PC-3 (cell line): ENCODE measurements at regions not wholly inside any gene's neighbourhood (a gene's known extent, or its start where the extent isn't known, plus 50 kb on each side); places are given as distances from the start of the nearest gene placed in this dataset.
A peak's percentile ranks its signal among the peaks of the same experiment; 100 is the strongest.

Source experiments
- ATAC-seq: fragments of 200-7000 bp; cut with Tn5 transposase; 2 replicates; pipeline ENCODE4 v1.9.1; 2020; ENCODE audit warnings: mild to moderate bottlenecking, moderate library complexity
- BruUV-seq: library from RNA; stranded (reverse); fragments of 400-500 nt; replicated peaks from 2 replicates; lab custom pipeline; 2021; lab: Mats Ljungman, UMichigan
- CTCF ChIA-PET: fragments of 300-600 bp; sonication (Branson Sonifier 250); formaldehyde crosslinking; loops from one replicate; lab custom pipeline; 2022; ENCODE audit warnings: antibody characterized with exemption; lab: Charles Lee
- POLR2A ChIA-PET: fragments of 300-600 bp; sonication (Branson Sonifier 250); formaldehyde crosslinking; loops from one replicate; lab custom pipeline; 2022; ENCODE audit warnings: antibody characterized with exemption; ENCODE audit not compliant: unreplicated experiment; lab: Charles Lee
- DNase-seq: peaks from one replicate; pipeline ENCODE4 v3.0.0-alpha.2; 2015
- H2AFZ ChIP-seq: fragments of 300-600 bp; sonication (generic); 2 replicates; pipeline ENCODE4 v1.6.0; 2016; ENCODE audit warnings: antibody characterized with exemption, low read length
- H3F3A ChIP-seq: fragments of 300-600 bp; sonication (generic); one replicate; pipeline ENCODE4 v1.6.0; 2017; ENCODE audit warnings: antibody characterized with exemption, low read length, control low read depth, mild to moderate bottlenecking; ENCODE audit not compliant: unreplicated experiment
- H3K27ac ChIP-seq: fragments of 300-600 bp; sonication (generic); 2 replicates; pipeline ENCODE4 v1.5.1; 2016; ENCODE audit warnings: mild to moderate bottlenecking, low read length
- H3K27me3 ChIP-seq: fragments of 300-600 bp; sonication (generic); 2 replicates; pipeline ENCODE4 v1.6.1; 2016; ENCODE audit warnings: low read length, mixed read lengths
- H3K36me3 ChIP-seq: fragments of 300-600 bp; sonication (generic); 2 replicates; pipeline ENCODE4 v1.6.1; 2016; ENCODE audit warnings: low read depth, mixed run types, low read length, mixed read lengths
- H3K4me1 ChIP-seq: fragments of 300-600 bp; sonication (generic); 2 replicates; pipeline ENCODE4 v1.5.1; 2016; ENCODE audit warnings: low read length; ENCODE audit not compliant: insufficient read depth
- H3K4me2 ChIP-seq: fragments of 300-600 bp; sonication (generic); 2 replicates; pipeline ENCODE4 v1.6.0; 2016; ENCODE audit warnings: low read length
- H3K4me3 ChIP-seq: fragments of 300-600 bp; sonication (generic); 2 replicates; pipeline ENCODE4 v1.5.1; 2016; ENCODE audit warnings: mild to moderate bottlenecking, low read length, mixed read lengths
- H3K79me2 ChIP-seq: fragments of 300-600 bp; sonication (generic); 2 replicates; pipeline ENCODE4 v1.6.1; 2017; ENCODE audit warnings: low read length, mixed read lengths
- H3K9ac ChIP-seq: fragments of 300-600 bp; sonication (generic); 2 replicates; pipeline ENCODE4 v1.6.0; 2016; ENCODE audit warnings: mild to moderate bottlenecking, low read length
- H3K9me2 ChIP-seq: fragments of 300-600 bp; sonication (generic); replicated peaks from 2 replicates; pipeline ENCODE4 v1.6.1; 2016; ENCODE audit warnings: mixed run types, low read length, mixed read lengths
- H3K9me3 ChIP-seq: fragments of 300-600 bp; sonication (generic); 2 replicates; pipeline ENCODE4 v1.6.1; 2016; ENCODE audit warnings: low read length, mixed read lengths
- H4K20me1 ChIP-seq: fragments of 300-600 bp; sonication (generic); 2 replicates; pipeline ENCODE4 v1.6.1; 2016; ENCODE audit warnings: low read length, mixed read lengths
- EZH2 ChIP-seq: fragments of 300-600 bp; sonication (generic); IDR thresholded peaks from one replicate; pipeline ENCODE4 v1.6.1; 2017; ENCODE audit warnings: antibody characterized with exemption, mild to moderate bottlenecking, low read length; ENCODE audit not compliant: unreplicated experiment
- EZH2phosphoT487 ChIP-seq: fragments of 300-600 bp; sonication (generic); IDR thresholded peaks from 2 replicates; pipeline ENCODE4 v1.6.1; 2018; ENCODE audit warnings: mild to moderate bottlenecking, antibody characterized with exemption, low read length, borderline replicate concordance
- intact Hi-C: fragments of 100-400 bp; cut with micrococcal nuclease; formaldehyde crosslinking; loops from 2 replicates; pipeline ENCODE4 v1.9.0; 2023
- TF ChIP-seq, protein P1 (sequence below): fragments of 300-600 bp; sonication (generic); conservative IDR thresholded peaks from 2 replicates; pipeline ENCODE4 v1.5.1; 2017; ENCODE audit warnings: antibody characterized with exemption, low read depth, mild to moderate bottlenecking, low read length

DNA sequence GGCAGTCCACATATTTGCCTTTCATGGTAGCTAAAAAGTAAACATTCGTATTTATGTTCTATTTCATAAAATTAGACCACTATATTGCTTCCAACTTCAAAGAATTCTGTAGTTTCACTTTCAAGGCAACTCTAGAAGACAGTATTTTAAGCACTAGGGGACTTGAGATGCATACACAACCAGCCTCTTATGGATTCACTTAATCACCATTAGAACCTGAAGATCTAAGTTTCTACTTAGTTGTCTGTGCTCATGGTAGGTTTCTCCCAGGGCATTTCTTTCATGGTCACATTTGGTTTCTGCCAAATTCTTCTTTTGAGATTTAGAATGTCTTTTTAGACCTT lies 209.9 kb upstream of the HCCS start:
- TF ChIP-seq EZH2phosphoT487: no peak
- no peak for TF ChIP-seq EZH2
- TF ChIP-seq, protein P1, sequence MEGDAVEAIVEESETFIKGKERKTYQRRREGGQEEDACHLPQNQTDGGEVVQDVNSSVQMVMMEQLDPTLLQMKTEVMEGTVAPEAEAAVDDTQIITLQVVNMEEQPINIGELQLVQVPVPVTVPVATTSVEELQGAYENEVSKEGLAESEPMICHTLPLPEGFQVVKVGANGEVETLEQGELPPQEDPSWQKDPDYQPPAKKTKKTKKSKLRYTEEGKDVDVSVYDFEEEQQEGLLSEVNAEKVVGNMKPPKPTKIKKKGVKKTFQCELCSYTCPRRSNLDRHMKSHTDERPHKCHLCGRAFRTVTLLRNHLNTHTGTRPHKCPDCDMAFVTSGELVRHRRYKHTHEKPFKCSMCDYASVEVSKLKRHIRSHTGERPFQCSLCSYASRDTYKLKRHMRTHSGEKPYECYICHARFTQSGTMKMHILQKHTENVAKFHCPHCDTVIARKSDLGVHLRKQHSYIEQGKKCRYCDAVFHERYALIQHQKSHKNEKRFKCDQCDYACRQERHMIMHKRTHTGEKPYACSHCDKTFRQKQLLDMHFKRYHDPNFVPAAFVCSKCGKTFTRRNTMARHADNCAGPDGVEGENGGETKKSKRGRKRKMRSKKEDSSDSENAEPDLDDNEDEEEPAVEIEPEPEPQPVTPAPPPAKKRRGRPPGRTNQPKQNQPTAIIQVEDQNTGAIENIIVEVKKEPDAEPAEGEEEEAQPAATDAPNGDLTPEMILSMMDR: no peak

DNA sequence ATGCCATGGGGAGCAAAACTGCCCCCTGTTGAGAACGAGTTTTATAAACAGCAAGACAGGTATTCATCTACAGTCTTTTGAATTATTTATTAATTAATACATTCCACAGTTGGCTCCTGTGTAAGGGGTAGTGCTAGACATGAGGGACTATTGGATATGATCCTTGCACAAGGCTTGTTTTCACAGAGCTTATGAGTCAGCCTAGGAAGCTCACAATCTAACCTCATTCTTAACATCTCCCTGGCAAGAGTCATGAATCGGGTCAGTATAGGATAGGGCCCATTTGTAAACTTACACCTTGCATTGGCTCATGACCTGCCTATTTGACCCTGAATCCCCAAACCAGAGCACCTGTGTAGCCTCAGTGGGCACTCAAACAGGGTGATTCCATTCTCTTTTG lies 209.1 kb upstream of the HCCS start:
- Histone ChIP-seq H3K27ac (no peak overlapping the region), H2AFZ (no peak overlapping the region), H3K4me2 (peak overlapping the region; percentile 55; the same call in 1 of the 2 replicates), H4K20me1 (no peaks in the 10 kb centered on the region), H3K9ac (no peak overlapping the region), H3K4me1 (peaks cover 42% of the 10 kb centered on the region), H3K4me3 (no peak overlapping the region), H3K9me2 (no peaks in the 10 kb centered on the region), H3K27me3 (no peaks in the 10 kb centered on the region), H3K9me3 (0 out of 2 replicates have a peak, but pooled peaks cover 4% of the 10 kb centered on the region), H3F3A (no peaks in the 10 kb centered on the region), H3K79me2 (no peaks in the 10 kb centered on the region), H3K36me3 (no peaks in the 10 kb centered on the region)
- ChIA-PET CTCF (no interaction called here), POLR2A (no interaction called here)
- intact Hi-C loops: loop anchor here (10.0 kb wide), 1 partner anchor 203 kb away; no protein-coding TSS in a partner anchor
- ATAC-seq (peak; percentile 55), DNase-seq (peak; percentile 60)
- BruUV-seq: no TSS peak
- TF ChIP-seq EZH2: no peak
- TF ChIP-seq EZH2phosphoT487: no peak
- TF ChIP-seq, protein P1: no peak

More for the DNA sequence above, 209.9 kb upstream of the HCCS start:
- no peaks in the 10 kb centered on the region for H3K79me2 ChIP-seq
- H3K27ac ChIP-seq: peak overlapping the region; percentile 54
- H3K4me3 ChIP-seq: no peak overlapping the region; the same call in 1 of the 2 replicates
- H3F3A ChIP-seq: no peaks in the 10 kb centered on the region
- H3K9ac ChIP-seq: no peak overlapping the region
- no peaks in the 10 kb centered on the region for H3K27me3 ChIP-seq
- CTCF ChIA-PET: no interaction called here
- no peaks in the 10 kb centered on the region for H3K36me3 ChIP-seq
- H4K20me1 ChIP-seq: no peaks in the 10 kb centered on the region
- intact Hi-C loops: loop anchor here (10.0 kb wide), 1 partner anchor 204 kb away; no protein-coding TSS in a partner anchor
- peak overlapping the region; percentile 55 for H3K4me2 ChIP-seq
- peak; percentile 53; the same call in 1 of the 2 replicates for ATAC-seq
- no peaks in the 10 kb centered on the region for H3K9me3 ChIP-seq
- no TSS peak for BruUV-seq
- no peaks in the 10 kb centered on the region for H3K9me2 ChIP-seq
- no peak overlapping the region; the same call in 1 of the 2 replicates for H2AFZ ChIP-seq
- POLR2A ChIA-PET: interaction anchor here (0.7 kb wide), 1 partner anchor 135 kb away, joined by 3 read pairs; no protein-coding TSS in a partner anchor
- no peak for DNase-seq
- peaks cover 42% of the 10 kb centered on the region for H3K4me1 ChIP-seq

DNA sequence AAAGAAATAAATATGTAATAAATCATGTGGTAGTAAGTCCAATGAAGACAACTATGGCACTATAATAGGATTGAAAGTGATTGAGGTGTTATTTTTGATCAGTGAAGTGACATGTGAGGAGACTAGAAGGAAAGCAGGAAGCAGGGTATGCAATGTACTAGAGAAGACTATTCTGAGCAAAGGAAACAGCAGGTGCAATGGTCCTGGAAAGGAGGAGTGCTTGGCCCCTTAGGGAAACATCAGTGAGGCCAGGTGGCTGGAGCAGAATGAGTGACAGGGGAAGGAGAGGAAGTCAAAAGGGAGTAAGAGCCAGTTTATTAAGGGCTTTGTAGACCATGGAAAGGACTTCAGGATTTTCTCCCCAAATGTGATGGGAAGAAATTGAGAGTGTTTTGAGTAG lies 207.6 kb upstream of the HCCS start:
- H3K9ac ChIP-seq: no peak overlapping the region
- intact Hi-C loops: loop anchor here (10.0 kb wide), 1 partner anchor 201 kb away; no protein-coding TSS in a partner anchor
- ChIA-PET CTCF (no interaction called here), POLR2A (no interaction called here)
- no peaks in the 10 kb centered on the region for H3F3A ChIP-seq
- H2AFZ ChIP-seq: no peak overlapping the region
- H3K4me1 ChIP-seq: peaks cover 42% of the 10 kb centered on the region
- no peaks in the 10 kb centered on the region for H4K20me1 ChIP-seq
- H3K9me3 ChIP-seq: 0 out of 2 replicates have a peak, but pooled peaks cover 4% of the 10 kb centered on the region
- no peak overlapping the region for H3K4me3 ChIP-seq
- no peak overlapping the region for H3K27ac ChIP-seq
- no peak for ATAC-seq
- H3K79me2 ChIP-seq: no peaks in the 10 kb centered on the region
- H3K27me3 ChIP-seq: no peaks in the 10 kb centered on the region
- 0 out of 2 replicates have a peak overlapping the region, but pooled peaks have one; percentile 28 for H3K4me2 ChIP-seq
- DNase-seq: no peak
- TF ChIP-seq EZH2phosphoT487 (no peak), EZH2 (no peak)
- TF ChIP-seq, protein P1: no peak
- no peaks in the 10 kb centered on the region for H3K36me3 ChIP-seq
- BruUV-seq: no TSS peak
- H3K9me2 ChIP-seq: no peaks in the 10 kb centered on the region
